DMS114 treated with DMSO at 0.1 percent for 48 hours (cell line): ENCODE measurements at regions not wholly inside any gene's neighbourhood (a gene's known extent, or its start where the extent isn't known, plus 50 kb on each side); places are given as distances from the start of the nearest gene placed in this dataset.
A peak's percentile ranks its signal among the peaks of the same experiment; 100 is the strongest.
"Not testable (repeated sequence)": the region's sequence is repeated elsewhere in the genome, so short reads cannot be mapped to it uniquely, and the experiment has no call there.

ENCODE experiments used
- DNase-seq: peaks from one replicate; lab custom pipeline; 2025; ENCODE audit not compliant: unreplicated experiment; lab: John Stamatoyannopoulos, UW

DNA sequence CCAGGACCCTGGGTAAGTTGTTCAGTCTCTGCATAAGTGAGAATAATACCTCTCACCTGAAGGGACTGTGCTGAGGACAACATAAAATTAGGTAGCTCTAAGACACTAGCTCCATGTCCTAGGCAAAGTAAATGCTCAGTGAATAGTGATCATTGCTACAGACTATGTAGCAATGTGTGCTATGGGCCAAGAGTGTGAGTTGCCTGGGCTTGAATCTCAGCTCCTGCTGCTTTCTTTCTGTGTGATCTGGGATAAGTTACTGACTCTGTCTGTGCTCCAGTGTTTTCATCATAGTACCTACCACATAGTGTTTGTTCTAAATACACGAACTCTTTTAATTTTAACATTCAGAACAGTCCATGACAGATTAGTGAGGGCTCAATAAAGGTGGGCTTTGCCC, 81.1 kb upstream of the MFGE8 start:
- no peak for DNase-seq

DNA sequence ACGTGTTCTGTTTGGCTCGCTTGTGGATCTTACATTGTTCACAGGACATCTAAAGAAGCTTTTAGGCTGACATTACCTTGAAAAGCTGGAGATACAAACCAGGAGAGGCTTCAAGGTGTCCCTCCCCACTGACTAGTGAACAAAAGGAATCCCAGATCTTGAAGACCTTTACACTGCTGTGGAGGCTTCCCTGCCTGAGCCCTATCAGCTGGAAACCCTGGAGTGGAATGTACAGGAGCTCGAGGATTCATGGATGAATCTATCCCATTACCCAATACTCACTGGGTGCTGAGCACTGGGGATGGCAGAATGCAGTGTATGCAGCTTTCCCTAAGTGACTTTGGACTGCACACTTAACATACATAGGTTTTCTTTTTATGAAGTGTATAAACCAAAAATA, 82.3 kb upstream of the MFGE8 start:
- DNase-seq, result no peak

GRCh38 chr15:88997531-88997930, 84.4 kb upstream of the MFGE8 start:
- no peak for DNase-seq

- DNase-seq, result no peak
These were observed 86.0 kb upstream of the MFGE8 start for GRCh38 chr15:88998980-88999713.

DNA sequence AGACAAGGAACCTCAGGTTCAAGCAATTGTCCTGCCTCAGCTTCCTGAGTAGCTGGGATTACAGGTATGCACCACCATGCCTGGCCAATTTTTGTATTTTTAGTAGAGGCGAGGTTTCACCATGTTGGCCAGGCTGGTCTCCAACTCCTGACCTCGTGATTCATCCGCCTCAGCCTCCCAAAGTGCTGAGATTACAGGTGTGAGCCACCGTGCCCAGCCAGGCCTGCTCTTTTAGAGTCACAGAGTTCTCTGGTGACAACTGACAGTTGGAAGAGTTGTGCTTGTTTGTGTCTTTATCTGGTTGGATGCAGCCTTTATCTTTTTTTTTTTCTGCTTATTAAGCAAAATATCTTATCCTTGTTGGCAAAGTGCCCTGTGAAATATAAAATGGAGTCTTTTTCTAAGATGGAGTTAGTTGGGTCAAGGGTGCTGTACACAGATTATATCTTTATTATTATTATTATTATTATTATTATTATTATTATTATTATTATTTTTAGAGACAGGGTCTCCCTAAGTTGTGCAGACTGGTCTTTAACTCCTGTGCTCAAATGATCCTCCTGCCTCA, 86.5 kb upstream of the ABHD2 start:
- DNase-seq, result not testable (repeated sequence)

DNA sequence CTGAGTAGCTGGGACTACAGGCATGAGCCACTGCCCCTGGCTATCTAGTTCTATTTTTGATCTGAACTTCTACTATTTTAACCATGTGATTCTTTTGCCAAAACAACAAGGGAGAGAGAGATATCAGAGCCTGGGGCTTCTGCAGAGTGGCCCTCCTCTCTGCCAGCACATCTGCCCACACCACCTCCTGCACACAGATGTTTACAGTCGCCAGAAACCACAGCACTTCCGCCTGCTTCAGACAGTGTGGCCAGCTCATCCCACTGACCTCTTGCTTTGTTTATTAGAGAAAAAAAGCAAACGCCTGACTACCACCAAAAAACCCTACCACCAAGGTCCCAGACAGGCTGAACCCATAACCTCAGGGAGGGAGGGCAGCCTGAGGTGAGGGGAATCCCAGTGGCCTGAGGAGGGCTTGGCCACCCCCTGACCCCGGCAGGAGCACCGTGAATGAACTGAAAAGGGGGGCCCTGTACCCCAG, 85.9 kb upstream of the ABHD2 start:
- DNase-seq, result no peak

- DNase-seq, result no peak
These were observed 85.4 kb upstream of the ABHD2 start for GRCh38 chr15:89002830-89003229.

GRCh38 chr15:89003865-89004725, 84.2 kb upstream of the ABHD2 start:
- DNase-seq, result no peak

GRCh38 chr15:89004726-89005030, 83.6 kb upstream of the ABHD2 start:
- DNase-seq, result no peak

DNA sequence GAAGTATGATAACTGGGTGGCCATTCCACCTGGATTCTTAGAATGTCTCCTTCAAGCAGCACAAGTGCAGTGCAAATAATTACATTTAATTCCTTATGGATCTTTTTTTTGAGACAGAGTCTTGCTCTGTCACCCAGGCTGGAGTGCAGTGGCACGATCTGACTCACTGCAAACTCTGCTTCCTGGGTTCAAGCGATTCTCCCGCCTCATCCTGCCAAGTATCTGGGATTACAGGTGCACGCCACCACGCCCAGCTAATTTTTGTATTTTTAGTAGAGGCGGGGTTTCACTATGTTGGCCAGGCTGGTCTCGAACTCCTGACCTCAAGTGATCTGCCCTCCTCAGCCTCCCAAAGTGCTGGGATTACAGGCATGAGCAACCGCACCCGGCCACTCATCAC, 80.7 kb upstream of the ABHD2 start:
- DNase-seq, result not testable (repeated sequence)

DNA sequence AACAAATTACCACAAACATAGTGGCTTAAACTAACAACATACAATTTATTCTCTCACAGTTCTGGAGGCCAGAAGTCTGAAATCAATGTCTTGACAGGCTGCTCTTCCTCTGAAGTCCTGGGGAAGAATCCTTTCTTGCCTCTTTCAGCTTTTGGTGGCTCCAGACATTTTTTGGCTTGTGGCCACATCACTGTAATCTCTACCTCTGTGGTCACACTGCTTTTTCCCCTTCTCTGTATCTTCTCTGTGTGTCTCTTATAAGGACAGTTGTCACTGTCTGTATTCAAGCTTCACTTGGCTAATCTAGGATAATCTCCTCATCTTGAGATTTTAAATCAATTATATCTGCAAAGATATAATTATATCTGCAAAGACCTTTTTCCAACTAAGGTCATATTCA, 80.3 kb upstream of the ABHD2 start:
- no peak for DNase-seq

GRCh38 chr15:89009080-89009479, 79.2 kb upstream of the ABHD2 start:
- no peak for DNase-seq

- DNase-seq, result no peak
These were observed 72.7 kb upstream of the ABHD2 start for GRCh38 chr15:89015412-89016097.

DNA sequence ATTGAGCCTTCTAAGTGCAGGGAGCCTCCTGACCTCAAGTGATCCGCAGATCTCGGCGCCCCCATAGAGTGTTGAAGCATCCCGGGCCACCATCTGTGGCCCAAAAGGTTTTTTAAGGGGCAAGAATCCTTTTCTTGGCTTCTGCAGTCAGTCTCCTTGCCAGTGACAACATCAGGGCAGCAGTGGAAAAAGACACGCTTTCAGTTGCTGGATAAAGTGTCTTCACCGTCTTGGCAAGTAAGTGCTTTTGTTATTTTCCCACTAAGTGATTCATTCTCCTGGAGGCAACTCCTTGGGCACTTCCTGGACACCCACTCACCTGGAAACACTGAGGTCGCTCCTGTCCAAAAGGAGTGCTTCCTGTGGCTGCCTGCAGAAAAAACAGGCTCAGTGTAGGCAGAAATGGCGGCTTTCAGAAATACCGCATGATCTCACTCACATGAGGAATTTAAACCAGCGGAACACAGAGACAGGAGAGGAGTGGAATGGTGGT, 71.7 kb upstream of the ABHD2 start:
- DNase-seq, result no peak

- peak; percentile 80 for DNase-seq
These were observed 70.7 kb upstream of the ABHD2 start for GRCh38 chr15:89017370-89018066.

DNA sequence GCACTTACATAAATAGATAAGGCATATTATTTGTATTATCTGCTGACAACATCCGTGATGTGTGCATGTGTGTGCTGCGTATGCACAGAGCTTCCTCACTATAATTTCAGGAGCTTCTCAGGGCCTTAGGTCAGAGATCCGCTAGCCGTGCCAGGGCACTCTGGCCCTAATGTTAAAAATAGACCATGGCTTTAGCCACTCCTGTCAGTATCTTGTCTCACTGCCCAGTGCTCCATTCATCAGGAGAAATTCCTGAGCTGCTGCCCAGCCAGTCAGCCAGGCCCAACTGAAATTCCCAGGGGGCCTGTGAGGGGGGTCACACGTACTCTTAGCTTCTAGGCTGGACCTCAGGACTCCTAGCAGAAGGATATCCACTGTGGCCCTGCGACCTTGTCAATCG, 70.0 kb upstream of the ABHD2 start:
- no peak for DNase-seq

GRCh38 chr15:89019436-89019835, 68.8 kb upstream of the ABHD2 start:
- no peak for DNase-seq

GRCh38 chr15:89021224-89021623, 67.0 kb upstream of the ABHD2 start:
- no peak for DNase-seq

DNA sequence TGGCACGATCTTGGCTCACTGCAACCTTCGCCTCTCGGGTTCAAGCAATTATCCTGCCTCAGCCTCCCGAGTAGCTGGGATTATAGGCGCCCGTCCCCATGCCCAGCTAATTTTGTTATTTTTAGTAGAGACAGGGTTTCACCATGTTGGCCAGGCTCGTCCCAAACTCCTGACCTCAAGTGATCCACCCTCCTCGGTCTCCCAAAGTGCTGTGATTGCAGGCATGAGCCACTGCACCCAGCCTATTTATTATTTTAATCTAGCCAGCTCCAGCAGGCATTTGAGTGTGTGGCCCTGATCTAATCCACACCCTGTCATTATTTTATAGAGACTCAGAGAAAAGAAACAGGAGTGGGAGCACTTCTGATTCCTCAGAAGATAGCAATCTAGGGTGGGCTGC, 66.4 kb upstream of the ABHD2 start:
- DNase-seq, result not testable (repeated sequence)

DNA sequence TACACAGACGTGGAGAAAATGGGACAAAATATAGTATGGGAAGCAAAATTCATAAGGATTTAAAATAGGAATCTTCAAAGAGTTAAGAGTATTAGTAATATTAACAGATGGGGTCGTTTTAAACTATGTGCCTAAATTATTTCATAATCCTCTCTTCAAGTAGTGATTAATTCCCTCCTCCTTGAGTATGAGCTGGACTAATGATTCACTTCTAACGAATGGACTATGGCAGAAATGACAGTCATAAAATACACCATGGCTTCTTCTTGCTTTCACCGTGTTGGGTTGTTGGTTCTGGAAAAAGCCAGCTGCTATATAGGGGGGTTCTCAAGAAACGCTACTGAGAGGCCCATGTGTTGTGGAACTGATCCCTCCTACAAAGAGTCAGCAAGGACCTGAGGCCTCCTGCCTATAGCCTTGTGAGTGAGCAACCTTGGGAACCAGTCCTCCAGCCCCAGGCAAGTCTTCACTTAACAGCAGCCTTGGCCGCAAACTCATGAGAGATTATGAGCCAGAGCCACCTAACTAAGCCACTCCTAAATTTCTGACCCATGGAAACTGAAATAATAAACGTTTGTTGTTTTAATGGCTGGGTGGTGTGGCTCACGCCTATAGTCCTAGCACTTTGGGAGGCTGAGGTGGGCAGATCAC, 64.8 kb upstream of the ABHD2 start:
- no peak for DNase-seq
